Neural progenitor cell (in vitro differentiated cells): ENCODE measurements at regions not wholly inside any gene's neighbourhood (a gene's known extent, or its start where the extent isn't known, plus 50 kb on each side); places are given as distances from the start of the nearest gene placed in this dataset.

Experiments used
- DNase-seq: peaks from one replicate; pipeline ENCODE4 v3.0.0-alpha.2; 2016; ENCODE audit warnings: low spot score
- H2AFZ ChIP-seq: fragments of 200-600 bp; sonication (generic); replicated peaks from 2 replicates; pipeline ENCODE4 v1.6.1; 2016; ENCODE audit warnings: antibody characterized with exemption
- H3F3A ChIP-seq: fragments of 200-600 bp; sonication (generic); 2 replicates; pipeline ENCODE4 v1.6.1; 2016; ENCODE audit warnings: antibody characterized with exemption, low read depth
- H3K27ac ChIP-seq: fragments of 200-600 bp; sonication (generic); 2 replicates; pipeline ENCODE4 v1.5.1; 2016; ENCODE audit warnings: mild to moderate bottlenecking
- H3K27me3 ChIP-seq: fragments of 200-600 bp; sonication (generic); 2 replicates; pipeline ENCODE4 v1.6.1; 2016; ENCODE audit warnings: mild to moderate bottlenecking, moderate library complexity
- H3K36me3 ChIP-seq: fragments of 200-600 bp; sonication (generic); 2 replicates; pipeline ENCODE4 v1.5.1; 2016
- H3K4me1 ChIP-seq: fragments of 200-600 bp; sonication (generic); 2 replicates; pipeline ENCODE4 v1.6.1; 2016; ENCODE audit warnings: mixed run types
- H3K4me2 ChIP-seq: fragments of 200-600 bp; sonication (generic); 2 replicates; pipeline ENCODE4 v1.6.1; 2016
- H3K4me3 ChIP-seq: fragments of 200-600 bp; sonication (generic); 2 replicates; pipeline ENCODE4 v1.5.1; 2016
- H3K79me2 ChIP-seq: fragments of 200-600 bp; sonication (generic); 2 replicates; pipeline ENCODE4 v1.6.1; 2016; ENCODE audit warnings: low read depth
- H3K9ac ChIP-seq: fragments of 200-600 bp; sonication (generic); 2 replicates; pipeline ENCODE4 v1.6.1; 2016
- H3K9me3 ChIP-seq: fragments of 200-600 bp; sonication (generic); 2 replicates; pipeline ENCODE4 v1.5.1; 2016; ENCODE audit warnings: low read depth
- H4K20me1 ChIP-seq: fragments of 200-600 bp; sonication (generic); 2 replicates; pipeline ENCODE4 v1.6.1; 2016; ENCODE audit warnings: low read depth
- H3K27ac Mint-ChIP-seq: 3 replicates; pipeline ENCODE4 v1.8.0; 2021; ENCODE audit warnings: mixed read lengths
- H3K27me3 Mint-ChIP-seq: 2 replicates; pipeline ENCODE4 v1.8.0; 2022; ENCODE audit warnings: low read depth, mild to moderate bottlenecking, inconsistent platforms, moderate library complexity, mixed read lengths; ENCODE audit not compliant: insufficient read depth
- H3K36me3 Mint-ChIP-seq: 3 replicates; pipeline ENCODE4 v1.8.0; 2021; ENCODE audit warnings: mixed read lengths
- H3K4me1 Mint-ChIP-seq: 3 replicates; pipeline ENCODE4 v1.8.0; 2021; ENCODE audit warnings: mixed read lengths
- H3K4me3 Mint-ChIP-seq: 3 replicates; pipeline ENCODE4 v1.8.0; 2021; ENCODE audit warnings: mild to moderate bottlenecking, moderate library complexity, mixed read lengths
- H3K9me3 Mint-ChIP-seq: 3 replicates; pipeline ENCODE4 v1.8.0; 2020; ENCODE audit warnings: mixed read lengths
- EZH2 ChIP-seq: fragments of 200-600 bp; sonication (generic); IDR thresholded peaks from 2 replicates; pipeline ENCODE4 v1.6.1; 2017; ENCODE audit warnings: antibody characterized with exemption, mild to moderate bottlenecking, moderate library complexity
- EZH2phosphoT487 ChIP-seq: fragments of 200-600 bp; sonication (generic); IDR thresholded peaks from 2 replicates; pipeline ENCODE4 v1.6.1; 2017; ENCODE audit warnings: antibody characterized with exemption
- TF ChIP-seq, protein P1 (sequence below): fragments of 200-600 bp; sonication (generic); IDR thresholded peaks from 2 replicates; pipeline ENCODE4 v1.5.1; 2017; ENCODE audit warnings: antibody characterized with exemption, mild to moderate bottlenecking

DNA sequence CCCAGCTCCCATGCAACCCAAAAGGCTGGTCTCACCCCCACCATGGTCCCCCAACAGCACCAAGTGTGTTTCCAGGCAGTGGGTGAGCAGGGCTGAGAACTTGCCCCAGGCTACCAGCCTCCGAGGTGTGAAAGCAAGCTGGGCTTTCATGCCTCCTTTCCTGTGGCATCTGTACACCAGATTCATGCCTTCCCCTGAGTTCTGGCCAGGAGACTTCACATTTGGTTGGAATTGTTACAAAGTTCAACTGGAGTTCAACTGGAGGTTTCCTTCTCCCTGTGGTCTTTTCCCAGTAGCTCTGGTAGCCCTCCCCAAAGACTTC lies 77.6 kb upstream of the RAB40AL start:
- Histone ChIP-seq H3F3A (no peaks in the 10 kb centered on the region), H3K27me3 (no peaks in the 10 kb centered on the region), H3K36me3 (no peaks in the 10 kb centered on the region), H3K79me2 (no peaks in the 10 kb centered on the region), H3K27ac (no peak overlapping the region), H3K9ac (no peak overlapping the region), H2AFZ (no peak overlapping the region), H4K20me1 (no peaks in the 10 kb centered on the region), H3K4me2 (no peak overlapping the region), H3K4me3 (no peak overlapping the region), H3K4me1 (no peaks in the 10 kb centered on the region), H3K9me3 (peaks cover 4% of the 10 kb centered on the region)
- peaks cover 2% of the 10 kb centered on the region for H3K27me3 Mint-ChIP-seq
- H3K9me3 Mint-ChIP-seq: peaks cover 6% of the 10 kb centered on the region
- no peaks in the 10 kb centered on the region for H3K36me3 Mint-ChIP-seq
- H3K4me1 Mint-ChIP-seq: no peaks in the 10 kb centered on the region
- H3K4me3 Mint-ChIP-seq: no peak overlapping the region
- TF ChIP-seq, protein P1, sequence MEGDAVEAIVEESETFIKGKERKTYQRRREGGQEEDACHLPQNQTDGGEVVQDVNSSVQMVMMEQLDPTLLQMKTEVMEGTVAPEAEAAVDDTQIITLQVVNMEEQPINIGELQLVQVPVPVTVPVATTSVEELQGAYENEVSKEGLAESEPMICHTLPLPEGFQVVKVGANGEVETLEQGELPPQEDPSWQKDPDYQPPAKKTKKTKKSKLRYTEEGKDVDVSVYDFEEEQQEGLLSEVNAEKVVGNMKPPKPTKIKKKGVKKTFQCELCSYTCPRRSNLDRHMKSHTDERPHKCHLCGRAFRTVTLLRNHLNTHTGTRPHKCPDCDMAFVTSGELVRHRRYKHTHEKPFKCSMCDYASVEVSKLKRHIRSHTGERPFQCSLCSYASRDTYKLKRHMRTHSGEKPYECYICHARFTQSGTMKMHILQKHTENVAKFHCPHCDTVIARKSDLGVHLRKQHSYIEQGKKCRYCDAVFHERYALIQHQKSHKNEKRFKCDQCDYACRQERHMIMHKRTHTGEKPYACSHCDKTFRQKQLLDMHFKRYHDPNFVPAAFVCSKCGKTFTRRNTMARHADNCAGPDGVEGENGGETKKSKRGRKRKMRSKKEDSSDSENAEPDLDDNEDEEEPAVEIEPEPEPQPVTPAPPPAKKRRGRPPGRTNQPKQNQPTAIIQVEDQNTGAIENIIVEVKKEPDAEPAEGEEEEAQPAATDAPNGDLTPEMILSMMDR: no peak
- TF ChIP-seq EZH2phosphoT487 (no peak), EZH2 (no peak)
- no peak for DNase-seq
- H3K27ac Mint-ChIP-seq: no peak overlapping the region

- peaks cover 2% of the 10 kb centered on the region for H3K36me3 Mint-ChIP-seq
- no peaks in the 10 kb centered on the region for H3K4me1 Mint-ChIP-seq
- Histone ChIP-seq H3K27me3 (no peaks in the 10 kb centered on the region), H3K9me3 (peaks cover 4% of the 10 kb centered on the region), H3K4me1 (no peaks in the 10 kb centered on the region), H3F3A (no peaks in the 10 kb centered on the region), H3K4me3 (no peak overlapping the region), H3K4me2 (no peak overlapping the region), H3K27ac (no peak overlapping the region), H2AFZ (no peak overlapping the region), H3K36me3 (no peaks in the 10 kb centered on the region), H3K9ac (no peak overlapping the region), H3K79me2 (no peaks in the 10 kb centered on the region), H4K20me1 (no peaks in the 10 kb centered on the region)
- no peak for DNase-seq
- H3K27ac Mint-ChIP-seq: no peak overlapping the region
- H3K9me3 Mint-ChIP-seq: peaks cover 6% of the 10 kb centered on the region
- TF ChIP-seq, protein P1: no peak
- TF ChIP-seq EZH2phosphoT487: no peak
- TF ChIP-seq EZH2: no peak
- no peak overlapping the region for H3K4me3 Mint-ChIP-seq
- H3K27me3 Mint-ChIP-seq: peaks cover 2% of the 10 kb centered on the region
Measured at GRCh38 chrX:102860235-102860634, 76.8 kb upstream of the RAB40AL start.

GRCh38 chrX:102863735-102864134 lies 73.3 kb upstream of the RAB40AL start:
- Histone ChIP-seq H3K36me3 (no peaks in the 10 kb centered on the region), H3F3A (no peaks in the 10 kb centered on the region), H2AFZ (no peak overlapping the region), H3K9ac (no peak overlapping the region), H3K4me2 (no peak overlapping the region), H3K79me2 (no peaks in the 10 kb centered on the region), H3K27ac (no peak overlapping the region), H4K20me1 (no peaks in the 10 kb centered on the region), H3K27me3 (no peaks in the 10 kb centered on the region), H3K9me3 (peaks cover 4% of the 10 kb centered on the region), H3K4me3 (no peak overlapping the region), H3K4me1 (no peaks in the 10 kb centered on the region)
- no peak overlapping the region for H3K27ac Mint-ChIP-seq
- peaks cover 2% of the 10 kb centered on the region for H3K27me3 Mint-ChIP-seq
- no peaks in the 10 kb centered on the region for H3K4me1 Mint-ChIP-seq
- no peak overlapping the region for H3K4me3 Mint-ChIP-seq
- no peak for TF ChIP-seq EZH2phosphoT487
- TF ChIP-seq, protein P1: peak; percentile 79
- H3K9me3 Mint-ChIP-seq: peaks cover 2% of the 10 kb centered on the region
- peak; percentile 68 for DNase-seq
- peaks cover 3% of the 10 kb centered on the region for H3K36me3 Mint-ChIP-seq
